ENCODE measurements at regions not wholly inside any gene's neighbourhood (a gene's known extent, or its start where the extent isn't known, plus 50 kb on each side); places are given as distances from the start of the nearest gene placed in this dataset.

GRCh38 chr14:34126586-34126985, 175.7 kb upstream of the EGLN3 start (continued):
- no peak for TF ChIP-seq CTCF (IDR thresholded peaks at IDR 0.05 in 2 of 3, conservative IDR thresholded peaks at IDR 0.05 in 1 of 3; ENCODE audit: borderline replicate concordance in 1 of 3, insufficient read depth in 1 of 3, low read depth in 2 of 3, low read length in 2 of 3)

GRCh38 chr14:34124585-34124984, 173.7 kb upstream of the EGLN3 start:
- Histone ChIP-seq H4K20me1 (ENCODE audit: insufficient read depth) (no peaks in the 10 kb centered on the region), H3K79me2 (ENCODE audit: insufficient read depth, low read length) (no peaks in the 10 kb centered on the region), H2AFZ (ENCODE audit: low read depth, low read length, poor library complexity, severe bottlenecking) (no peak overlapping the region), H3K27ac (ENCODE audit: low read depth, low read length) (no peak overlapping the region), H3K9ac (ENCODE audit: low read length) (no peak overlapping the region), H3K4me3 (replicated peaks in 1 of 2; ENCODE audit: low read depth in 1 of 2, low read length in 2 of 2) (no peak overlapping the region), H3K9me2 (ENCODE audit: insufficient read depth) (no peaks in the 10 kb centered on the region), H3K4me2 (ENCODE audit: low read length) (no peak overlapping the region), H3K27me3 (ENCODE audit: insufficient read depth, low read length) (peaks cover 15% of the 10 kb centered on the region; the same call in 1 of the 2 replicates), H3K4me1 (ENCODE audit: control insufficient read depth in 1 of 2, insufficient read depth in 2 of 2, low read length in 2 of 2) (no peaks in the 10 kb centered on the region), H3K36me3 (ENCODE audit: control insufficient read depth in 1 of 2, insufficient read depth in 2 of 2, low read length in 2 of 2) (no peaks in the 10 kb centered on the region), H3K9me3 (ENCODE audit: control insufficient read depth in 1 of 2, insufficient read depth in 1 of 2, low read depth in 1 of 2, low read length in 2 of 2) (no peaks in the 10 kb centered on the region)
- intact Hi-C loops (cut with micrococcal nuclease) = no loop called here
- ChIA-PET RAD21 (ENCODE audit: low non-redundant PET in 1 of 2, low total read pairs in 2 of 2, uncharacterized antibody in 2 of 2, unreplicated experiment in 2 of 2) (no interaction called here), POLR2A (no interaction called here), CTCF (no interaction called here)
- TF ChIP-seq EZH2phosphoT487 (IDR thresholded peaks at IDR 0.05; ENCODE audit: borderline replicate concordance) (no peak), JUND (IDR thresholded peaks at IDR 0.05) (no peak), ZBTB33 (IDR thresholded peaks at IDR 0.05; ENCODE audit: extremely low read depth, insufficient replicate concordance, low read length) (no peak), MAX (IDR thresholded peaks at IDR 0.05) (no peak), ATF3 (IDR thresholded peaks at IDR 0.05) (no peak), TCF7L2 (IDR thresholded peaks at IDR 0.05; ENCODE audit: borderline replicate concordance, extremely low read depth, insufficient read depth, insufficient read length) (no peak)
- ATAC-seq = no peak
- no peak for DNase-seq (ENCODE audit: low read depth, low spot score)
- BruUV-seq (replicated peaks) = no TSS peak

All from HCT116 (cell line).